ENCODE measurements at regions not wholly inside any gene's neighbourhood (a gene's known extent, or its start where the extent isn't known, plus 50 kb on each side); places are given as distances from the start of the nearest gene placed in this dataset.

DNA sequence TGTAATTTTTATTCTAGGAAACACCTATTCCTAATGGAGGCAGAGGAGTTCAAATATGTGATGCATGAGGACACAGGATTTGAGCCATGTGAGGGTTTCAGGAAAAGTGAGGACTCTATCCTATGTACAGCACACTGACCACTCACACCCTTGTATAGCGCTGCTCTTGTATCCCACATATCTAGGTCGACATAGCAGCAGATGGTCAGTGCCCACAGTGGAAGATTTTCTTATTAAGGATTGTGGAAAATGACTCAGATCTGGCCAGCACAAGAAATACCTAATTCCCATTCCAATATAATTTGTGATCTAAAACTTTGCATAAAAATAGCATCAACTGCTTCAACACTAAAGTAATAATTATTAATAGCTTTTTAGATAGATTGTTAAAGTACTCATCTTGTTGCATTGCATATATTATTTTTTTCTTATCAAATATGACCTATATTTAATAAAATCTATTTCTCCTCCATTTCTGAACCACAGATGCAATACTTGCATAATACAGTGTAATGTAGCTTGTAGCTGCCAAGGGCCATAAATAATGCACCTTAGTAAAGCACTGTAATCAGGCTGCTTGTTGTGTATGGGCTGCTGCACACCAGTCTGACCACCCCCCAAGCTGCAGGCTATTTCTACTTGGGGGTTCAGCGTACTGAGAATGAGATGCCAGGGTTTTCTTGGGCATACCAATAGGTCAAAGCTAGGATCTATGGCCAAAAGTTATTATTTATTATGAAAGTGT lies 442.2 kb upstream of the CWC22 start:
- Histone ChIP-seq H3K27me3 (ENCODE audit: insufficient read depth, low read length) (no peaks in the 10 kb centered on the region), H3K79me2 (ENCODE audit: insufficient read depth, low read length) (no peaks in the 10 kb centered on the region), H4K91ac (ENCODE audit: insufficient read length, low read depth, low read length) (no peak overlapping the region), H4K8ac (replicated peaks; ENCODE audit: insufficient read length, low read depth, low read length) (no peak overlapping the region), H2BK12ac (ENCODE audit: insufficient read length, low read depth, low read length) (no peak overlapping the region), H2BK120ac (ENCODE audit: low read depth, low read length, poor library complexity, severe bottlenecking) (no peak overlapping the region), H3K23ac (ENCODE audit: insufficient read length, low read depth, low read length) (no peak overlapping the region), H2AK5ac (ENCODE audit: insufficient read length, low read length) (no peak overlapping the region), H3K27ac (ENCODE audit: insufficient read length, low read depth, low read length) (no peak overlapping the region), H3K4ac (ENCODE audit: low read depth, low read length) (no peak overlapping the region), H3K23me2 (ENCODE audit: insufficient read length, low read depth, low read length, poor library complexity, severe bottlenecking) (no peaks in the 10 kb centered on the region), H2BK20ac (ENCODE audit: low read depth, low read length, poor library complexity, severe bottlenecking) (no peak overlapping the region), H2BK15ac (ENCODE audit: low read depth, low read length) (no peak overlapping the region), H3K56ac (ENCODE audit: insufficient read length, low read depth, low read length) (no peak overlapping the region), H2AFZ (ENCODE audit: low read length) (no peak overlapping the region), H2BK5ac (ENCODE audit: insufficient read length, low read length) (no peak overlapping the region), H3K9me3 (ENCODE audit: control insufficient read depth, low read depth, low read length) (no peaks in the 10 kb centered on the region), H3T11ph (ENCODE audit: low read length) (no peak overlapping the region), H3K14ac (ENCODE audit: insufficient read depth, low read length) (no peak overlapping the region), H3K4me2 (ENCODE audit: insufficient read depth, insufficient read length, low read length) (no peak overlapping the region), H3K18ac (ENCODE audit: insufficient read length, low read depth, low read length) (no peak overlapping the region), H3K4me1 (ENCODE audit: insufficient read depth, low read length) (no peaks in the 10 kb centered on the region), H3K9ac (ENCODE audit: extremely low read depth, insufficient read length, low read length) (no peak overlapping the region), H4K5ac (ENCODE audit: insufficient read length, low read depth, low read length) (no peak overlapping the region), H3K79me1 (ENCODE audit: insufficient read depth, low read depth, low read length, poor library complexity, severe bottlenecking) (no peaks in the 10 kb centered on the region), H4K20me1 (ENCODE audit: control insufficient read depth, insufficient read depth, insufficient read length) (no peaks in the 10 kb centered on the region)
- Mint-ChIP-seq H3K36me3 (ENCODE audit: insufficient read depth in 1 of 3, low read depth in 3 of 3) (no peaks in the 10 kb centered on the region), H3K4me3 (no peak overlapping the region), H3K27ac (no peak overlapping the region), H3K9me3 (no peaks in the 10 kb centered on the region), H3K27me3 (ENCODE audit: low read depth) (no peaks in the 10 kb centered on the region), H3K4me1 (no peaks in the 10 kb centered on the region)
- no CpG with 5 or more reads among the region's 3 CpGs for WGBS (ENCODE audit: extremely low coverage, insufficient read length, low lambda C conversion rate)
- TF ChIP-seq, protein P1, sequence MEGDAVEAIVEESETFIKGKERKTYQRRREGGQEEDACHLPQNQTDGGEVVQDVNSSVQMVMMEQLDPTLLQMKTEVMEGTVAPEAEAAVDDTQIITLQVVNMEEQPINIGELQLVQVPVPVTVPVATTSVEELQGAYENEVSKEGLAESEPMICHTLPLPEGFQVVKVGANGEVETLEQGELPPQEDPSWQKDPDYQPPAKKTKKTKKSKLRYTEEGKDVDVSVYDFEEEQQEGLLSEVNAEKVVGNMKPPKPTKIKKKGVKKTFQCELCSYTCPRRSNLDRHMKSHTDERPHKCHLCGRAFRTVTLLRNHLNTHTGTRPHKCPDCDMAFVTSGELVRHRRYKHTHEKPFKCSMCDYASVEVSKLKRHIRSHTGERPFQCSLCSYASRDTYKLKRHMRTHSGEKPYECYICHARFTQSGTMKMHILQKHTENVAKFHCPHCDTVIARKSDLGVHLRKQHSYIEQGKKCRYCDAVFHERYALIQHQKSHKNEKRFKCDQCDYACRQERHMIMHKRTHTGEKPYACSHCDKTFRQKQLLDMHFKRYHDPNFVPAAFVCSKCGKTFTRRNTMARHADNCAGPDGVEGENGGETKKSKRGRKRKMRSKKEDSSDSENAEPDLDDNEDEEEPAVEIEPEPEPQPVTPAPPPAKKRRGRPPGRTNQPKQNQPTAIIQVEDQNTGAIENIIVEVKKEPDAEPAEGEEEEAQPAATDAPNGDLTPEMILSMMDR (conservative IDR thresholded peaks at IDR 0.05): no peak
- DNase-seq: no peak

Measured in H9 (cell line).